D341Med (cell line): ENCODE measurements at regions not wholly inside any gene's neighbourhood (a gene's known extent, or its start where the extent isn't known, plus 50 kb on each side); places are given as distances from the start of the nearest gene placed in this dataset.

ENCODE experiments used
- DNase-seq: peaks from one replicate; pipeline ENCODE4 v3.0.0; 2012; ENCODE audit warnings: low spot score

GRCh38 chr15:47374222-47374621 is 343.1 kb upstream of the SEMA6D start:
- peak; percentile 65 for DNase-seq

DNA sequence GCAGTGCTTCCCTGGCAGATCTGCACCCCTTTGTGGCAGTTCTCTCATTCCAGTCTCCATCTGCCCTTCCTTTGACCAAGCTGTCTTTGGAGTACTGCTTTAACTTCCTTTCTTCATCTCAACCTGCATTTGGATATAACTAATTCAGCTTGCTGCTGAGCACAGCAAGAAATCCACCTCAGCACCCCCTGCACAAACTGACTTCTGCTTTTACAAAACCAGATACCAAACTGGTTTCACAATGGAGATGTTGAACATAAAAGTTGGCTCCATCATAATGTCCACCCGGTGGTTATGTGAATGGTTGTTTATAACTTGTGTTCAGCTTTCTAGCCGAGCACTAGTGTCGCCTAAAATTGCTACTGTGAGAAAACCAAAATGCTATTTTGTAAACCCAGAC is 341.1 kb upstream of the SEMA6D start:
- DNase-seq: no peak

DNA sequence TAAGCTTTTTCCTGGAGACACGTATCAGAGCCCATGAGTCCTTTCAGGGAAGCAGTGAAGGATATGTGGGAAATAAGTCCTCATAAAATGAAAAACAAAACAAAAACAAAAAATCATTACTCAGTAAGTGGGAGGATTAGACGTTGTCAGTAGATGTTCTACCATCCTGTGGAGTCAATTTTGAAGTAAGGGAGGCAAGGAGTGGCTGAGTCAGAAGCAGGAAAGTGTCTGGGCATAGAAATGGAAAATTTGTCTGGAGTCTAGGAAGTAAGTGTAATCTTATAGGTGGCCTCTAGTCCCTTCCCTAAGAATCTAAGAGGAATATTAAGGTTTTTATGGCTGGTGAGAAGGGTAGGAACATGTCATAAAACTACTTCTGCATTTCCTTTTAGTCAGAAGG is 339.8 kb upstream of the SEMA6D start:
- DNase-seq: no peak

- no peak for DNase-seq
Observed at GRCh38 chr15:47378527-47378926, 338.8 kb upstream of the SEMA6D start.

GRCh38 chr15:47383102-47383501 is 334.2 kb upstream of the SEMA6D start:
- DNase-seq: peak; percentile 42

DNA sequence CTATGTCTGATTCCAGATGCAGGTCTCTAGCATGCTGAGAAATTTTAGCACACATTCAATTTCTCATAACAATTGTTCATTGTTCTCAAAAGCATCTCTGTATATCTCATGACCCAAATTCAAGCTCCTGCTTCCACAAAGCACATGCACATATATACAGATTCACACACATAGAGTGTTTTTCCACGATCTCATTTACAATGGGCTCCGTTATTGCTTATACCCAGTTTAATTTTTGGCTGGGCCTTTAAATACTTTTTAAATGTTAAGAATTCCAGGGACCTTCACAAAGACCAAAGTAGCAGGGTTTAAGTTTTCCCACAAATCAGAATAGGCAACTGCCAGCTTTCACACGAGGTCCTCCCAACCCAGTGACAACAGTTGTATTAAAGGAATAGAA is 333.5 kb upstream of the SEMA6D start:
- no peak for DNase-seq

DNA sequence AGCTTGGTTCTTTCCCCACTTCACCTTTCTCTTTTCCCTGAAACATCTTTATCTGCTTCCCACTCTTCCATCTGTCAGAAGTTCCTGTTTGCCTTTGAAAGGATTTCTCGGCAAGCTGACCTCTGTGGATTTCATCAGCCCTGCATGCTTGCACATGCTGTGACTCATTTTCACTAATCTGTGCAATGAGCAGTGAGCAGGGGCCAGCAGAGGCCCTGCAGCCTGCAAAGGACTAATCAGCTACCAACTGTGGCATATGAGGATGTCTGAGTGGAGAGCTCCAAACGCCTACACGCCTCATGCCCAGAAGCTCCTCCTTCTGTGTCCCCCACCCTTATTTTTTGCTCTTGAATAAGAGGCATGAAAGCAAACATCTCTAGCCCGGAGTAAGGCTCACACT is 333.0 kb upstream of the SEMA6D start:
- DNase-seq: peak; percentile 46

- no peak for DNase-seq
Observed at GRCh38 chr15:47384776-47385175, 332.5 kb upstream of the SEMA6D start.

GRCh38 chr15:47386459-47386858 is 330.8 kb upstream of the SEMA6D start:
- no peak for DNase-seq

GRCh38 chr15:47388299-47388698 is 329.0 kb upstream of the SEMA6D start:
- DNase-seq: no peak

- no peak for DNase-seq
Observed at GRCh38 chr15:47390208-47390765, 327.0 kb upstream of the SEMA6D start.

DNA sequence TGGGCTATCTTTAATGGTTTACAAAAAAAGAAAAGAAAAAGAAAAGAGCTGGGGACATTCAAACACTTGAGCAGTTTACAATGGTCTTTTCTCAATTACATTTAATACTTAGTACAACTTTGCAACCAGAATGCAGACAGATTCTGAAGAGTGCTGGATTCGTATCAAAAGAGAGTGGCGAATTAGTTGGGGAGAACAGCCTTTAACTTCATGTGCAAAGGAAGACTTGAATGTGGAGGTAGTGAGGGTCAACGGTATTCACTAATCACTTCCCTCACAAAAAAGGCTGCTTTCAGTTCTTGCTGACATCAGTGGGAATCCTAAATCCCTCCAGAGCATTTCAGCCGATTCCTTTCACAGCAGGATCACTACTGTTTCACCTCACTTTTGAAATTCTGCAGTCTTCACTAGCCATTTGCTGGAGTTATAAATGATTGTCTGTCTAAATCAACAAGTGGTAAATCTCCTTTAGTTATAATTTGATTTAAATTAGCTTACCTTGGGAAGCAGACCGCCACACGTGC is 323.0 kb upstream of the SEMA6D start:
- DNase-seq: no peak

- DNase-seq: no peak
Observed at GRCh38 chr15:47395076-47395475, 322.2 kb upstream of the SEMA6D start.

- no peak for DNase-seq
Observed at GRCh38 chr15:47397655-47398054, 319.6 kb upstream of the SEMA6D start.

GRCh38 chr15:47398132-47398531 is 319.2 kb upstream of the SEMA6D start:
- DNase-seq: no peak

GRCh38 chr15:47398594-47398993 is 318.7 kb upstream of the SEMA6D start:
- no peak for DNase-seq

DNA sequence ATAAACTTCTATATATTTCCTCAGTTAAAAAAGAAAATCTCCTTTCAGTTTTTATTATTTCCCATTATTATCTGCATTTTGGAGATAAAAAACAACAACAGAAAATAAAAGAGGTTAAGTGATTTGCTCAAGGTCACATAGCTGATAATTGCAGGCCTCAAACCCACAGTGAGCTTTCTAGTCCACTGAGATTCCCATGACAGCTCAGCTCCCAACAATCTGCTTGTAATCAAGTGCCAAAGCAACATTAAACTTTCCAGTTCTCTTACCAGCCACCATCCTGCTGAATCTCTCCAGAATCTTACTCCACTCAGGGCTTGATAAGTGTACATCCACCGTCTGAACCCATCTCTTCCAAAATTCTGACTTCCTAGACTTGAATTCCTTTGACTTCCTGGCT is 318.2 kb upstream of the SEMA6D start:
- no peak for DNase-seq

GRCh38 chr15:47400603-47401002 is 316.7 kb upstream of the SEMA6D start:
- DNase-seq: no peak

- no peak for DNase-seq
Observed at GRCh38 chr15:47401427-47401826, 315.9 kb upstream of the SEMA6D start.

DNA sequence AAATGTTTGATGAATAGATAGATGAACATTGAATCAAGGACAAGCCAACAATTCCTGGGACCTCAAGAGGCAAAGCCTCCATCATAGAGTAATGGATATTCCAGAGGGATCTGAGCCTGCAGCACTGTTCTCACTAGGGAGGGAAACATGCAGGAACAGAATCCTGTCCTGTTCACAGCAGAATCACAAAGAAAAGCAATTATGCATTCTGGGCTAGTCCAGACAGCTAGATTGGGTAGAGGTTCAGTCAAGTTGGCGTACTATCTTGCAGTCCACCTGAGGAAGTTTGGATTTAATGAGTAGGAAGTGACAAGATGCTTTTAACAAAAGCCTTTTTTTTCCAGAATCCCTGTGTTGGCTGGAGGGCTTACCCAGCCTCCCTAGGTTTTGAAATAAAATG is 314.5 kb upstream of the SEMA6D start:
- DNase-seq: no peak

DNA sequence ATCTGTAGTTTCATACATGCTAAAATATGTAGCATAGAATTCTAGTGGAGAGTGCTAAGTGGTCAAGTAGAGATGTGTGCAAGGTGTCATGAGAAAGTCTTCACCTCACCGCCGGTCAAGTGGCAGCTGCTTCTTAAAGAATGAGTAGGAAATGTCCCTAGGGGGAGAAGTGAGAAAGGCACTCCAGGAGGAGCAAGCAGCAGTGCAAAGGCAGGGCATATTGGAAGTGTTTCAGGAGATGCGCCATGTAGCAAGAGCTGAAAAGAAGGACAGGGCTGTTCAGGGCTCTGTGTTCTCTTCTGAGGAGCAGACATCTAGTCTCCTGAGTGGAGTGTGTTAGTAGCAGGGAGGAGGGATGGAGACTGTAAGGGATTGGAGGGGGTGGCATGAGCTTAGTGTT is 312.4 kb upstream of the SEMA6D start:
- no peak for DNase-seq

DNA sequence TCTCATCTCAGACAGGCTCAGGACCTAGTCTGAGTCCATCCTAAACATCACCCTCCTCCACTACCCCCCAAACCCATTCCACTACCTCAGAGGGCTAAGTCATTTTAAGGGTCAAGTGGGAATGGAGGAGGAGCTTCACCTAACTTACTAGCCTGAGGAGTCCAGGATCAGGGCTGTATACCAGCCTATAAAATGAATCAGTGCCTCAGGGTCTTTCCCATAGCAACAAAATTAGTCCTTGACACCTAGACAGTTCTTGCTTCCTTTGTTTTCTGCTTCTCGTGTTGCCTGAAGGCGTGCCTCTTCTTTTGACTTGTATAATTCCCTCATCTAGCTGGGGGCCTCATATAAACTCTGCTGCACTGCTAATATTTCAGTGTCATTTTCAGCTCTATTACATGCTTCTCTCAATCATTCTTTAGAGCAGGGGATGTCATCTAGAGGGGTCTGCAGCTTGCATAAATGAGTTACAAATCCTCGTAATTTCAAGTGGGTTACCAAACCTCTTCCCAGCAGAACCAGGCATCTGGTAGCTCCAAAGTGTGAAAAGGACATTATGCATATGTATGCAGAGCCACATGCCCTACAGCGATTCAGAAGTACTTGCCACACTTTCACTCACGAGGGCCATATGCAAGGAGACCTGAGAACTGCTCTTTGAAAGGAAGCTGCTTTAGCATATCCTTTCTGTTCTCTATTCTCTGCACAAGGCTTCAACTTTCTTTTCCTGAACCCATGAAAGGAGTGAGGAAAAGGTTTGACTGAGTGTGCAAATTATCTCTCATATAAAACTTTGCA is 311.7 kb upstream of the SEMA6D start:
- no peak for DNase-seq

DNA sequence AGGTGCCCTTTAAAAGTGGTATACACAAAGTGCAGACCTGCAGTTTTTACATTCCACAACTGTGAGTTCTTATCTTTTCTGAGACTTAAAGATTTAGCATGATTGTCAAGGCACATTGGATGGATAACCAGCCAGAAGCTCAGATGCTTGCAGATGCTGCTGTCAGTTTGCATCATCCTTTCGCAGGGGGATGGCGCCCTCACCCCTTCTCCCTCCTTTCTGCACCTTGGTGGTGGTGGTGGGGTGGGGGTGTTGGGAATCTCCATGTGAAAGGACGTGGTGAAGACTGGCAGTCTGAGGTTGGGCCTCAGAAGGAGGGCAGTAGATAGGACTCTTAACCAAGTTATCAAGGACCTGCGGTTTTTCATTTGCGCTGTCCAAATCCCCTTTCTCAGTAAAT is 309.6 kb upstream of the SEMA6D start:
- DNase-seq: no peak

DNA sequence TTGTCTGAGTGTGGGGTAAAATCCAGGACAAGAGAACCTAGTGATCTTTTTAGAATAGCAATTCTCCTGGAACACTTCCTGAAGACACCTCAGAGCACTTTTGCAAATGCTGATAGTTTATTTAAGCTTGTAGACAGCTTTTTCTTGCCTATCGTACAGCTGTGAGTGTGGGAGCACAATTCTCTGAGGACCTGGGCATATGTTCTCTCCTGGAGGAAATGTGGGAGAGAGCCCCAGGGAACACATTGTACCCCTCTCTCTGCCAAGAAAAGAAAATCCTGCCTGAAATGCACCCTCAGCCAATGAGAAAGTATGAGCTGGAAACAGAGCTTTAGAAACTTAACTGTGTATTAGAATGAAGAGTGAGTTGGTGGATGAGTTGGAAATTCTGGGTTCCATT is 308.3 kb upstream of the SEMA6D start:
- peak; percentile 34 for DNase-seq
